ENCODE measurements at regions not wholly inside any gene's neighbourhood (a gene's known extent, or its start where the extent isn't known, plus 50 kb on each side); places are given as distances from the start of the nearest gene placed in this dataset.

DNA sequence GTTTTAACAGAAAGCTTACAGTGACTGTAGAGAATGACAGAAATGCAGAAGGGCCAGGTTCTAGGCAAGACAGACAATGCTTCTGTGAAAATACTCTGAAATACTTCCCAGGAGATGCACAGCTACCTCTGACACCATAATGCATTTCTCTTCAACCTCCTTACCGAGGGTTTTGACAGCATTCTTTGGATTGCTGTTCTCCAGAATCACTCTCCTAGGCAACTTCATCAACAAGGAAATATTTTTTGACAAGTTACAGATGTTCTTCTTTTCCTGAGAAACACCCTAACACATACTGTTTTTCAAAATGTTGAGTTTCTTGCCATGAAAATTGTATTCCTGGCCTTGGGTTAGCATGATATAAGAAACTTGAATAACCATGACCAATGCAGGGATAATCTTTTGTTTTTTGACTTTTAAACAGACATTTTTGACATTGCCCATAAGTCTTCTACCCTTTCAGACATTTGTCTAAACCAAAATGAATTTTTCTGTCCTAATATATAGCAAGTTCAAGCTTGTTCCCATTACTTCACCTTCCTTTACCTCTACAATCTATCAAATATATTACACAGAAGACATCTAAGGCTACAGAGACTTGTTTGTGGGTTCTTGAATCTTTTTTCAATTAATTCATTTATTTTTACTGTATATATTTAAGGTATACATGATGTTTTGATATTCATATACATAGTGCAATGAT lies 108.1 kb downstream of the CCDC34 start:
- DNase-seq (ENCODE audit: low read depth), result no peak
- no peak overlapping the region for H3K4me3 ChIP-seq (ENCODE audit: low read depth, low read length)
- TF ChIP-seq, protein P1, sequence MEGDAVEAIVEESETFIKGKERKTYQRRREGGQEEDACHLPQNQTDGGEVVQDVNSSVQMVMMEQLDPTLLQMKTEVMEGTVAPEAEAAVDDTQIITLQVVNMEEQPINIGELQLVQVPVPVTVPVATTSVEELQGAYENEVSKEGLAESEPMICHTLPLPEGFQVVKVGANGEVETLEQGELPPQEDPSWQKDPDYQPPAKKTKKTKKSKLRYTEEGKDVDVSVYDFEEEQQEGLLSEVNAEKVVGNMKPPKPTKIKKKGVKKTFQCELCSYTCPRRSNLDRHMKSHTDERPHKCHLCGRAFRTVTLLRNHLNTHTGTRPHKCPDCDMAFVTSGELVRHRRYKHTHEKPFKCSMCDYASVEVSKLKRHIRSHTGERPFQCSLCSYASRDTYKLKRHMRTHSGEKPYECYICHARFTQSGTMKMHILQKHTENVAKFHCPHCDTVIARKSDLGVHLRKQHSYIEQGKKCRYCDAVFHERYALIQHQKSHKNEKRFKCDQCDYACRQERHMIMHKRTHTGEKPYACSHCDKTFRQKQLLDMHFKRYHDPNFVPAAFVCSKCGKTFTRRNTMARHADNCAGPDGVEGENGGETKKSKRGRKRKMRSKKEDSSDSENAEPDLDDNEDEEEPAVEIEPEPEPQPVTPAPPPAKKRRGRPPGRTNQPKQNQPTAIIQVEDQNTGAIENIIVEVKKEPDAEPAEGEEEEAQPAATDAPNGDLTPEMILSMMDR (IDR thresholded peaks at IDR 0.05; ENCODE audit: low read depth, low read length, missing control alignments), result no peak

DNA sequence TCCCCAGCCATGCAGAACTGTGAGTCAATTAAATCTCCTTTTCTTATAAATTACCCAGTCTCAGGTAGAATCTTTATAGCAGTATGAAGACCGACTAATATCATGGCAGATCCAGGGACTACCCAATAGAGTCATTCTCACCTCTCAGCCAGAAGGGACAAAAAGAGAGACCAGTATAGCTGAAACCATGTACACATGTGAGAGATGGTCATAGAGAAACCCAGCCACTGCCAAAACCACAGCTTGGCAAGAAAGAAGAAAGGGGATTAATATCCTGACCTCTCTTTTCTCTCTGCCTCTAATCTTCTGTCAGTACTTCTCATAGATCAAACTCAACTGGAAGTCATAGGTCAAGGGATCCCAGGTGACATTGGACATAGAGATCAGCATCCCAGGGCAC lies 109.8 kb downstream of the CCDC34 start:
- H3K4me3 ChIP-seq (ENCODE audit: low read depth, low read length), result no peak overlapping the region
- no peak for DNase-seq (ENCODE audit: low read depth)
- TF ChIP-seq, protein P1 (IDR thresholded peaks at IDR 0.05; ENCODE audit: low read depth, low read length, missing control alignments), result no peak

DNA sequence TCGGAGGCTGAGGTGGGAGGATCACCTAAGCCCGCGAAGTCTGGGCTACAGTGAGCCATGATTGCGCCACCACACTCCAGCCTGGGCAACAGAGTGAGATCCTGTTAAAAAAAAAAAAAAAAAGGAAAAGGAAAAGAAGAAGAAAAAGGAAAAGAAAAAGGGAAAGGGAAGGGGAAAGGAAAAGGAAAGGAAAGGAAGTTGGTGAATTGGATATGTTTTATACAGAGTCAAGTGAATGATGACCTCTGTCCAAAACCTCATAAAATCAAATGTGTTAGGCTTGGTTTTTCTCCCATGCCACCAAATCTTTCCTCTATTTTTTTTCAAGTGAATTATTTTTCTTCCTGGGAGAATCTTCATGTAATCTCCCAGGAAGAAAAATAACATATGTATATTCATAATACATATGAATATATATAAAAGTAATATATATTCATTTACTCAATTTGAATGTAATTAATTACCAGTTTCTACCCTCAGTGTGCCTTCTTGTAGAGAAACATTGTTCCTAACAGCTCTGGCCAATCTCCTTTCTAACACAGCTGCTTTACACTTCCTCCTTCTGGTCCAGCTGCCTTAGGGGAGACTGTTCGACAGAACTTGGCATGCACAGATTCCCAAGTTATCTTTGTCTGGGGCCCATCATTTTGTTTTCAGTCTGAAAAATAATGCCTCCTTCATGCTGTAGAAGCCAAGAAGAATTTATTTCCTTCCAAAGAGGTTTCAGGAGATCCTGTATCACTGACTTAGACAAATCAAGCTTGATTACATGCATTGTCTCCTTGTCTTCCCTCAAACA lies 111.9 kb downstream of the CCDC34 start:
- DNase-seq (ENCODE audit: low read depth), result no peak
- TF ChIP-seq, protein P1 (IDR thresholded peaks at IDR 0.05; ENCODE audit: low read depth, low read length, missing control alignments), result no peak
- no peak overlapping the region for H3K4me3 ChIP-seq (ENCODE audit: low read depth, low read length)

DNA sequence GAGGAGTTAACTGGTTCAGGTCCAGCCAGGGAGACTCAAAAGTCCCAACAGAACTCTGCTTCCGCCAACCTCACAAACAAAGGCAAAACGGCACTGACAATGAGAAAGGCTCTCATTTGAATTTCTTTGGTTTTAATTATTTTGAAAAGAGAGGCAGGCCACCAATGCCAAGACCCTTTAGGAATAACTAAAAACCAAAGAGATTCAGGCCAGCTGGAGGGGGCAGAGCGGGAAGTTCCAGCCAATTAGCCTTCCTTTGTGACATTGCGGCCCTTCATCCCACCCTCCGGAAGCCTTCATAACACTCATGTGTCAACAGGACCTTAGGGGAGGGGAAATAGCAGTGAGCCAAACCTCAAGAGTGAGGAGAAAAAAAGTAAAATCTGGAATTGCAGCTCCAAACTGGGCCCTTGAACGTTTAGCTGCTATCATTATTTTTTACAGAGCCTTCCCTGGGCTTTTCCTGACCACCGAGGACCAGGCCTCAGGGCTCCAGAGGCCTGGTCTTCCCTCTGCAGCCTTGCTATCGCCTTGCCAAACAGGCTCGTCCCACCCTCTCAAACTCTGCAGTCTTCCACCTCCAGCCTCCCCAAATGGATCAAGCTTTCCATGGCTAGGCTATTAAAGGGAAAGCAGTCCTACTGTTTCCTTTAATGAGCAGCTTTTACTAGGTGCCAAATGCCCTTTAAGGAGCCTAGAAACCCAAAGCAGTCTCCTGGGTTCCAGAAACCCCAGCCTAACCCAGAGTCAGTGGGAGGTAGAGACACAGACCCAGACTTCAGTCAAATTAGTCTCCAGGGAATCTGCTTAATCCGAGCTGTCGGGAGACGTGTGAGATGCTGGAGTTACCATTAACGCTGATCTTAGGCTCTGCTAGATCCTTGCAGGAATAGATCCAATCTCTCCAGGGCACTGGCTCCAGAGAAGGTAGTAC lies 114.2 kb downstream of the CCDC34 start:
- no peak overlapping the region for H3K4me3 ChIP-seq (ENCODE audit: low read depth, low read length)
- DNase-seq (ENCODE audit: low read depth), result no peak
- TF ChIP-seq, protein P1 (IDR thresholded peaks at IDR 0.05; ENCODE audit: low read depth, low read length, missing control alignments), result no peak

DNA sequence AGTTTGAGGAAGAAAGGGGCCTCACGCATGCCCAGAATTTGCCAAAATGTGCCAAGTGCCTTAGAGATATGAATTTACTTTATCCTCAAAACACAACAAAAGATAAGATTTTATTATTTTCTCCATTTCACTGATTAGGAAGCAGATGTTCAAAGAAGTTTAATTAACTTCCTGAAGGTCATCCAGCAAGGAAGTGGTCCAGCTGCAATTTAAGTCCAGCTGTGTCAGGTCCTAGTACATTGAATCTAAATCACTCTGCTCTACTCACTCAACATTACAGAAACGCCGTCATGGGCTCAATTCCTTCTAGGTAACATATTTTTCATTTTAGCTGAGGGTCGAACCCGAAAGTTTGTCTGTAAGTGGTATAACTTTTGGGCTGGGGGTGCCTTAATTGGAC lies 115.4 kb downstream of the CCDC34 start:
- TF ChIP-seq, protein P1 (IDR thresholded peaks at IDR 0.05; ENCODE audit: low read depth, low read length, missing control alignments), result no peak
- no peak overlapping the region for H3K4me3 ChIP-seq (ENCODE audit: low read depth, low read length)

DNA sequence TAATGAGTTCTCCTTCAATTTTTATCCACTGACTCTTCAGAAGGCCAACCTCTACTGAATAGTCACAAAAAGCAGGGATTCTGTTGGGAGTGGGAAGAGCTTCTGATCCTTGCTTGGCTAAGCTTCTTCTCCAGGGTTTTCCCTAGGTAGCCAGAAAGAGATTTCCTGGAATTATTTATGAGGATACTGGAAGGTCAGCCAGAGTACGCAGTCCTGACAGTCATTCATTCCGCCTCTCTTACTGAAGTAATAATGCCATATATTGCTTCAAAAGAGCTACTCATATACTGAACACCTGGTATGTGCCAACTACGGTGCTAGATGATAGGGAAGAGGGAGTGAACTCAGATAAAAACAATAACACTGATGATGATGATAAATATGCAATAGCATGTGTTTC lies 116.1 kb downstream of the CCDC34 start:
- H3K4me3 ChIP-seq (ENCODE audit: low read depth, low read length), result no peak overlapping the region
- DNase-seq (ENCODE audit: low read depth), result no peak
- TF ChIP-seq, protein P1 (IDR thresholded peaks at IDR 0.05; ENCODE audit: low read depth, low read length, missing control alignments), result no peak

More for the DNA sequence above, 115.4 kb downstream of the CCDC34 start:
- DNase-seq (ENCODE audit: low read depth), result no peak

Data from GM12864 (cell line).